Heart left ventricle (tissue), 16 donors: ENCODE measurements at regions not wholly inside any gene's neighbourhood (a gene's known extent, or its start where the extent isn't known, plus 50 kb on each side); places are given as distances from the start of the nearest gene placed in this dataset.

Source experiments
- ATAC-seq, 4 donors: fragments of 200-7000 bp; cut with Tn5 transposase; one replicate each; pipeline ENCODE4 v1.9.1; 2020 to 2022; ENCODE audit warnings: moderate library complexity in 4 of 4, mild to moderate bottlenecking in 3 of 4, moderate number of reproducible peaks in 1 of 4
- DNase-seq, 5 donors: peaks; one replicate each; pipeline ENCODE4 v3.0.0-alpha.2; 2020
- H3K27ac ChIP-seq, 12 donors: fragments of 200-600 bp; sonication (generic) in 4 of 12; one replicate each; pipeline versions ENCODE4 v1.5.0 to v1.8.0; 2016 to 2022; ENCODE audit warnings: mild to moderate bottlenecking in 2 of 12
- H3K27me3 ChIP-seq, 9 donors: fragments of 200-600 bp; sonication (generic) in 2 of 9; one replicate each; pipeline versions ENCODE4 v1.5.1 to v1.8.0; 2016 to 2022; ENCODE audit warnings: mild to moderate bottlenecking in 3 of 9
- H3K36me3 ChIP-seq, 9 donors: fragments of 200-600 bp; sonication (generic) in 2 of 9; one replicate each; pipeline versions ENCODE4 v1.5.0 to v1.8.0; 2018 to 2022; ENCODE audit warnings: mild to moderate bottlenecking in 2 of 9
- H3K4me1 ChIP-seq, 12 donors: fragments of 200-600 bp; sonication (generic) in 4 of 12; one replicate each; pipeline versions ENCODE4 v1.5.0 to v1.8.0; 2016 to 2022; ENCODE audit warnings: mild to moderate bottlenecking in 3 of 12
- H3K4me3 ChIP-seq, 12 donors: fragments of 200-600 bp; sonication (generic) in 4 of 12; one replicate each; pipeline versions ENCODE4 v1.5.0 to v1.8.0; 2017 to 2022; ENCODE audit warnings: mild to moderate bottlenecking in 9 of 12, moderate library complexity in 4 of 12
- H3K9me3 ChIP-seq, 12 donors: fragments of 200-600 bp; sonication (generic) in 4 of 12; one replicate each; pipeline versions ENCODE4 v1.5.0 to v1.8.0; 2016 to 2022; ENCODE audit warnings: mild to moderate bottlenecking in 1 of 12
- POLR2A ChIP-seq, 2 donors: fragments of 450-650 bp; IDR thresholded peaks; one replicate each; pipeline ENCODE4 v1.6.1; 2017; ENCODE audit warnings: antibody characterized with exemption in 2 of 2, mild to moderate bottlenecking in 2 of 2, moderate library complexity in 2 of 2
- WGBS, 4 donors: extraction: QIAGEN DNeasy Blood & Tissue Kit in 2 of 4; methylation state at CpG; one replicate each; pipeline versions ENCODE4 v1.1.5 to v1.1.7; 2013 to 2018; 5-methylcytosine and 5-hydroxymethylcytosine counted together
- intact Hi-C, 10 donors: fragments of 100-400 bp; cut with DNase I; formaldehyde crosslinking; loops; one replicate each; pipeline versions ENCODE4 v1.11.1 to v1.14.2; 2022
- TF ChIP-seq, protein P1 (sequence below), 12 donors: fragments of 200-600 bp; sonication (generic) in 4 of 12; IDR thresholded peaks; one replicate each; pipeline versions ENCODE4 v1.5.0 to v1.8.0; 2018 to 2022; ENCODE audit warnings: antibody characterized with exemption in 12 of 12, mild to moderate bottlenecking in 5 of 12
- donor health status: ischemic (EF 13 %, LVEDD 7.1; RV severe dilation, severe dysfunction).
- donor health status: healthy with polysubstance abuse.
- donor health status: DM: no; HTN: yes; CAD: no.
- donor health status: DM: no; HTN: no; CAD: no.
- donor health status: ischemic (EF 25% LVEDD 6.9; RV normal size, moderate dysfunction).
- donor health status: ischemic (EF 25% LVEDD 5.7; RV mildly dilated, moderate dysfunction).
- donor health status: healthy.
- donor health status: DM: yes; HTN: yes; CAD: no.
- donor health status: ischemic (EF 35%, LVEDD 5.7; RV mildly dilated, moderate dysfunction).
- donor health status: nonischemic (EF 11% LVEDD 7.7; RV severe dilation, severe dysfunction).
- donor health status: DM: yes; HTN: yes; CAD: no.
- donor health status: PGD.
- donor health status: ischemic (EF 29% LVEDD 5.4; RV normal size, mild dysfunction).
- donor health status: nonischemic (EF 23%, LVEDD 6.1; RV moderate dilation, normal function).

DNA sequence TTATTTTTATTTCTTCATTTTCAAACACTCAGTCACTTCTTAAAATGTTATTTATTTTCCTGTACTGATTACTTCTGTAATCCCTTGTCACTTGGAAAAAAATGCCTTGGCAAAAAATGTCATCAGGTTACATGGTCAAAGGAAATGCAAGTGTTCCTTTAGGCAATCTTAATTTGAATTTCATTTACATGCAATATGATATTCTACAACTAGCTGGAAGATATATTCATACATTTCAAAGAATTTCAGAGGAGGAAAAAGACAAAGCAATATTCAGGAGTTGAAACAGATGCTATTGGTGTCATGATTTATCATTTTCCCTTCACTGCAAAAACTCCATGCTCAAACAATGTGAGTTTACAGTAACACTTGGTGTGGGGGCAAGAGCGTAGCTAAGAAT is 1316.6 kb downstream of the FSTL5 start:
- Histone ChIP-seq H3K4me3 (no peak overlapping the region), H3K4me1 (no peaks in the 10 kb centered on the region), H3K27ac (no peak overlapping the region), H3K27me3 (no peaks in the 10 kb centered on the region), H3K9me3 (no peaks in the 10 kb centered on the region), H3K36me3 (no peaks in the 10 kb centered on the region)
- DNase-seq = no peak
- no peak for ATAC-seq
- TF ChIP-seq POLR2A (IDR thresholded peaks at IDR 0.05) = no peak
- TF ChIP-seq, protein P1, sequence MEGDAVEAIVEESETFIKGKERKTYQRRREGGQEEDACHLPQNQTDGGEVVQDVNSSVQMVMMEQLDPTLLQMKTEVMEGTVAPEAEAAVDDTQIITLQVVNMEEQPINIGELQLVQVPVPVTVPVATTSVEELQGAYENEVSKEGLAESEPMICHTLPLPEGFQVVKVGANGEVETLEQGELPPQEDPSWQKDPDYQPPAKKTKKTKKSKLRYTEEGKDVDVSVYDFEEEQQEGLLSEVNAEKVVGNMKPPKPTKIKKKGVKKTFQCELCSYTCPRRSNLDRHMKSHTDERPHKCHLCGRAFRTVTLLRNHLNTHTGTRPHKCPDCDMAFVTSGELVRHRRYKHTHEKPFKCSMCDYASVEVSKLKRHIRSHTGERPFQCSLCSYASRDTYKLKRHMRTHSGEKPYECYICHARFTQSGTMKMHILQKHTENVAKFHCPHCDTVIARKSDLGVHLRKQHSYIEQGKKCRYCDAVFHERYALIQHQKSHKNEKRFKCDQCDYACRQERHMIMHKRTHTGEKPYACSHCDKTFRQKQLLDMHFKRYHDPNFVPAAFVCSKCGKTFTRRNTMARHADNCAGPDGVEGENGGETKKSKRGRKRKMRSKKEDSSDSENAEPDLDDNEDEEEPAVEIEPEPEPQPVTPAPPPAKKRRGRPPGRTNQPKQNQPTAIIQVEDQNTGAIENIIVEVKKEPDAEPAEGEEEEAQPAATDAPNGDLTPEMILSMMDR (IDR thresholded peaks at IDR 0.05) = no peak
- 81 to 94% (median 91%) methylated on average over 1 of the region's 1 CpG for WGBS, 4 donors
- intact Hi-C loops = no loop called here

DNA sequence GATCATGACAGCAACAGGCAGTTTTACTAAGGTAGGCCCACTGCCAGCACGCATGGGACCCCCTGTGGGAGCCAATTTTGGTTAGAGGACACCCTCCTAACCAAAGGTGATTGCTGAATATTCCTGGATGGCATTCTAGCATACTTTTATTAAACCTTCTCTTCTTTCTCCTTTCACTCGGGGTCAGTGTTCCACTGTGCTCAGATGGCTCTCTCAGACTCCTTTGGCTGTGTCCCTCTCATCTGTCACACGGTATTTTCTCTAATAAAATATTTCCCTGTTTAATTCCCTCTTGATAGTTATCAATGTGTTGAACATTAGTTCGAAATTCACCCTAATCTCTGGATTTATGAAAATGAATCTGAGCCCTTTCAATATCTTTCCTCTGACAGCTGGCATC is 1315.3 kb downstream of the FSTL5 start:
- DNase-seq = no peak
- TF ChIP-seq, protein P1 (IDR thresholded peaks at IDR 0.05) = no peak
- TF ChIP-seq POLR2A (IDR thresholded peaks at IDR 0.05) = no peak
- Histone ChIP-seq H3K9me3 (no peaks in the 10 kb centered on the region), H3K36me3 (no peaks in the 10 kb centered on the region), H3K4me1 (no peaks in the 10 kb centered on the region), H3K27me3 (no peaks in the 10 kb centered on the region), H3K27ac (no peak overlapping the region), H3K4me3 (no peak overlapping the region)
- intact Hi-C loops = no loop called here
- 49 to 51% (median 50%) methylated on average over 4 of the region's 4 CpGs for WGBS, 4 donors
- no peak for ATAC-seq

DNA sequence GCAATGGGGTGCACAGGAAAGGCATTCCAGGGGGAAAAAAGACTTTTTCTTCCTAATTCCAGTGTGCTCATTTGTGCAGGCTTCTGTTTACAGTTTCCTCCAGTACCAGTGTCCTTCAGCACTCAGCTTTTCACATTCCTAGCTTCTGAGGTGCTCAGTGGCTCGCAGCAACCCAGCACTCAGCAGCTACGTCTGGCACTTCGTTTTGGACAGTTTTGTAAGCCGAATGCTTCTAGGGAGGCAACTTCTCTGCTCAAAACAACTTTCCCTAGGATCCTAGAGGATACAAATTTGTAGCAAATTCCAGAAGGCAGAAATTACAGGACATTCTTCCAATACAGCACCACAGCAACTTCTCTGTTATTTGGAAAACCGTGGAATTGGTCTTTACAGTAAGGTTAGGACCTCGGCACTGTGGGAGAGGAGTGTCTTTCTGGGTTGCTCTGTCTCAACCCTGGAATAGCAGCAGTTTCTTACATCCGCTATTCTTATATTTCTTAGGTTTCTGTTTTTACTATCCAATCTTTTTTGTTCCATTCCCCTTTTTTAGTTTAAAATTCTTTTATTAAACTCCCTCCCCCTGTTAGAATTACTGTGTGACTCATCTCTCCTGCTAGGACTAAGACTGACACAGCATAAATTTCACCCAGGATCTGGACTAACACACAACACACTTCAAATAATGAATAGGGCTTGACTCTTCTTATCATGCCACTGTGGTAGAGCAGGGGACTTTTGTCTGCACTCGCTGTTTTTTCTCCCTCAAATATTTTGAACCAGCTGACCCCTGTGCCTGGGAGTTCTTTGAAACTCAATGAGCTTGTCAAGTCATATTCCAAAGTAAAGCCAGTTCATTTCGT is 1314.7 kb downstream of the FSTL5 start:
- intact Hi-C loops = no loop called here
- TF ChIP-seq, protein P1 (IDR thresholded peaks at IDR 0.05) = no peak
- TF ChIP-seq POLR2A (IDR thresholded peaks at IDR 0.05) = no peak
- Histone ChIP-seq H3K4me1 (no peaks in the 10 kb centered on the region), H3K27ac (no peak overlapping the region), H3K36me3 (no peaks in the 10 kb centered on the region), H3K9me3 (no peaks in the 10 kb centered on the region), H3K4me3 (no peak overlapping the region), H3K27me3 (no peaks in the 10 kb centered on the region)
- WGBS, 4 donors = 30 to 40% (median 36%) methylated on average over 9 of the region's 9 CpGs
- ATAC-seq (no peak), DNase-seq (no peak)

DNA sequence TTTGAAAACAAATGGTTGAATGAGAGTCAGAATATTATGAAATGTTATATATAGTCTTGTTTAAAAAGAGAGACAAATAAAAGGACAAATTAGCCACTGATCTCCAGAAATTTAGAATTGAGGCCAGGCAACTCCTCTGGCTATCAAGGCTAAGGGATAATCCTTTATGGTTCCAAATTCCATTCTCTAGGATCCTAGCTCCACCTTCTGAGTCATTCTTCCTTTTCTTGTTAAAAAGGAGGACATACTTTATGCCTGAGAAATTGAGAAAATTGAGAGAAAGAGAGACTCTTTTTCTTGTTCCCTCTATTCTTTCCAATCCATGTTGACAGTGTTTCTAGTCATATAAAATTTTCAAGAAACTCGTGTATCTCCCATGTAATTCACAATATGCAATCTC is 1299.5 kb downstream of the FSTL5 start:
- H3K27ac ChIP-seq = no peak overlapping the region
- DNase-seq = no peak
- intact Hi-C loops = no loop called here
- 54 to 66% (median 62%) methylated on average over 1 of the region's 1 CpG for WGBS, 4 donors
- TF ChIP-seq, protein P1 (IDR thresholded peaks at IDR 0.05) = no peak
- no peak for TF ChIP-seq POLR2A (IDR thresholded peaks at IDR 0.05)
- no peak for ATAC-seq
- H3K27me3 ChIP-seq = no peaks in the 10 kb centered on the region
- H3K36me3 ChIP-seq = no peaks in the 10 kb centered on the region
- H3K9me3 ChIP-seq = no peaks in the 10 kb centered on the region
- no peak overlapping the region for H3K4me3 ChIP-seq
- no peaks in the 10 kb centered on the region for H3K4me1 ChIP-seq
